ENCODE measurements at regions not wholly inside any gene's neighbourhood (a gene's known extent, or its start where the extent isn't known, plus 50 kb on each side); places are given as distances from the start of the nearest gene placed in this dataset.

DNA sequence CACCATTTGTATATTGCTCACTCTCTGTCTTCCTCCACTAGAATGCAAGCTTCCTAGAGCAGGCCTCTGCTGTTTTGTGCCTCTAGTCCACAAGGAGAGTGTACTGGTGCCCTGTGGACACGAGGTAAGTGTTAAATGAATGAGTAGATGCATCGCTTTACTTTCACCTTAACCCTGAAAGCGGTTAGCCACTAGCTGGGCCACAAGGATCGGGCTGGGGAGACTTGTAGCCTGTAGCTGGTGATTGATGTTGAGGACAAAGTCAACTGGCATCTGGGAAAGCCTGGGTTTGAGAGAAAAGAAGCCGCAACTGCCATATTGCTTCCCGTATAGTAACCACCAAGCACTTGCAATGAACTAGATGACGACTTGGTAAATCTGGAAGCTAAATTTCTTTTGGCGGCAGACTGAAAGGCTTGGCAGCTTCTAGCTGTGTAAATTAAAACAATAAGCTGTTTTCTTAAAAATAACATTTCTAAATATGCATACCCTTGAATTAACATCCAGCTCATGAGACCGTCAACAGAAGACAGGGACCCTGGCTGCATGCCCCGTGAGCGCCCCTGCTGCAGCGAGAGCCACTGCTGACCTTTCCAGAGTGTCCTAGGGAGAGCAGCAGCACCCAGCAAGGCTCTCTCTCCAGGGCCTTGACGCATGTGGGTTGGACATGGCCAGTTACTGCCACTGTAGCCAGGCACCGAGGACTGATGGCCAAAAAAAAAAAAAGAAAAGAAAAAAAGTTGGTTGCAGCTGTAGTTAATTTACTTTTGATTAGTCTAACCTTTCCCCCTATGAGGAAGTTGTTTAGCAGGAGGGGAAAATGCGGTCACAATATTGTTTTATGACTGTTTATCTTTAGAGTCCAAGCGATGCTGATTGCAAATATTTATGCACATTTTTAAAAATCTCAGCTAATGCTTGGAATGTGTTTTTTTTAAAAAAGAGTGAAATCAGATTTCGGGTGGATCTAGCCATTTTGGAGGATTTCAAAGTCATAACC lies 315.1 kb downstream of the TFAP2C start:
- no peak for TF ChIP-seq EP300 (IDR thresholded peaks at IDR 0.05)
- TF ChIP-seq, protein P1, sequence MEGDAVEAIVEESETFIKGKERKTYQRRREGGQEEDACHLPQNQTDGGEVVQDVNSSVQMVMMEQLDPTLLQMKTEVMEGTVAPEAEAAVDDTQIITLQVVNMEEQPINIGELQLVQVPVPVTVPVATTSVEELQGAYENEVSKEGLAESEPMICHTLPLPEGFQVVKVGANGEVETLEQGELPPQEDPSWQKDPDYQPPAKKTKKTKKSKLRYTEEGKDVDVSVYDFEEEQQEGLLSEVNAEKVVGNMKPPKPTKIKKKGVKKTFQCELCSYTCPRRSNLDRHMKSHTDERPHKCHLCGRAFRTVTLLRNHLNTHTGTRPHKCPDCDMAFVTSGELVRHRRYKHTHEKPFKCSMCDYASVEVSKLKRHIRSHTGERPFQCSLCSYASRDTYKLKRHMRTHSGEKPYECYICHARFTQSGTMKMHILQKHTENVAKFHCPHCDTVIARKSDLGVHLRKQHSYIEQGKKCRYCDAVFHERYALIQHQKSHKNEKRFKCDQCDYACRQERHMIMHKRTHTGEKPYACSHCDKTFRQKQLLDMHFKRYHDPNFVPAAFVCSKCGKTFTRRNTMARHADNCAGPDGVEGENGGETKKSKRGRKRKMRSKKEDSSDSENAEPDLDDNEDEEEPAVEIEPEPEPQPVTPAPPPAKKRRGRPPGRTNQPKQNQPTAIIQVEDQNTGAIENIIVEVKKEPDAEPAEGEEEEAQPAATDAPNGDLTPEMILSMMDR (IDR thresholded peaks at IDR 0.05), result no peak
